ENCODE measurements at regions not wholly inside any gene's neighbourhood (a gene's known extent, or its start where the extent isn't known, plus 50 kb on each side); places are given as distances from the start of the nearest gene placed in this dataset.

- TF ChIP-seq, protein P1, sequence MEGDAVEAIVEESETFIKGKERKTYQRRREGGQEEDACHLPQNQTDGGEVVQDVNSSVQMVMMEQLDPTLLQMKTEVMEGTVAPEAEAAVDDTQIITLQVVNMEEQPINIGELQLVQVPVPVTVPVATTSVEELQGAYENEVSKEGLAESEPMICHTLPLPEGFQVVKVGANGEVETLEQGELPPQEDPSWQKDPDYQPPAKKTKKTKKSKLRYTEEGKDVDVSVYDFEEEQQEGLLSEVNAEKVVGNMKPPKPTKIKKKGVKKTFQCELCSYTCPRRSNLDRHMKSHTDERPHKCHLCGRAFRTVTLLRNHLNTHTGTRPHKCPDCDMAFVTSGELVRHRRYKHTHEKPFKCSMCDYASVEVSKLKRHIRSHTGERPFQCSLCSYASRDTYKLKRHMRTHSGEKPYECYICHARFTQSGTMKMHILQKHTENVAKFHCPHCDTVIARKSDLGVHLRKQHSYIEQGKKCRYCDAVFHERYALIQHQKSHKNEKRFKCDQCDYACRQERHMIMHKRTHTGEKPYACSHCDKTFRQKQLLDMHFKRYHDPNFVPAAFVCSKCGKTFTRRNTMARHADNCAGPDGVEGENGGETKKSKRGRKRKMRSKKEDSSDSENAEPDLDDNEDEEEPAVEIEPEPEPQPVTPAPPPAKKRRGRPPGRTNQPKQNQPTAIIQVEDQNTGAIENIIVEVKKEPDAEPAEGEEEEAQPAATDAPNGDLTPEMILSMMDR (conservative IDR thresholded peaks at IDR 0.05 in 1 of 2, IDR thresholded peaks at IDR 0.05 in 1 of 2; ENCODE audit: extremely low read depth in 1 of 2, insufficient read depth in 1 of 2, low read depth in 1 of 2, low read length in 2 of 2): peak in 1 of 2 donors; percentile 16
- TF ChIP-seq EZH2 (IDR thresholded peaks at IDR 0.05; ENCODE audit: borderline replicate concordance, low read length): no peak
Observed at GRCh38 chr3:74353039-74353438, 261.4 kb downstream of the CNTN3 start.
